SK-N-SH (cell line): ENCODE measurements at regions not wholly inside any gene's neighbourhood (a gene's known extent, or its start where the extent isn't known, plus 50 kb on each side); places are given as distances from the start of the nearest gene placed in this dataset.

Experiments used
- CTCF ChIA-PET: fragments of 300-600, 350-600 bp; formaldehyde crosslinking; extraction: SDS; loops from one replicate; lab custom pipeline; 2021; lab: Yijun Ruan, JAX
- POLR2A ChIA-PET: fragments of 350-600 bp; sonication (Branson Sonifier 250); formaldehyde crosslinking; extraction: SDS; loops from one replicate; lab custom pipeline; 2020; ENCODE audit warnings: antibody characterized with exemption, inconsistent platforms; lab: Yijun Ruan, JAX
- DNase-seq: peaks from one replicate; pipeline ENCODE4 v3.0.0; 2012
- H2AFZ ChIP-seq: fragments of 200-600 bp; sonication (generic); 2 replicates; pipeline ENCODE4 v1.8.1; 2016; ENCODE audit warnings: antibody characterized with exemption, mild to moderate bottlenecking, low read depth
- H3F3A ChIP-seq: fragments of 200-600 bp; sonication (generic); replicated peaks from 2 replicates; pipeline ENCODE3; 2016; ENCODE audit warnings: antibody characterized with exemption, mild to moderate bottlenecking; ENCODE audit not compliant: insufficient read depth
- H3K27ac ChIP-seq, 2 experiments: fragments of 200-500 bp in 1 of 2; fragments of 200-600 bp in 1 of 2; sonication (Bioruptor generic) in 1 of 2; sonication (generic), shearing (Covaris generic) in 1 of 2; 2 replicates each; pipeline versions ENCODE4 v1.5.1 to v1.6.1; 2014 to 2016; ENCODE audit warnings: low read depth in 2 of 2, inconsistent platforms in 1 of 2, low read length in 1 of 2, mild to moderate bottlenecking in 1 of 2, mixed read lengths in 1 of 2
- H3K27me3 ChIP-seq: fragments of 200-600 bp; sonication (generic), shearing (Covaris generic); 2 replicates; pipeline ENCODE4 v1.6.1; 2016; ENCODE audit warnings: mixed run types; ENCODE audit not compliant: insufficient read depth
- H3K36me3 ChIP-seq, 2 experiments: fragments of 200-500 bp in 1 of 2; fragments of 200-600 bp in 1 of 2; sonication (Bioruptor generic) in 1 of 2; sonication (generic) in 1 of 2; replicated peaks in 1 of 2; 2 replicates each; pipeline versions ENCODE3 to v1.5.1; 2014 to 2016; ENCODE audit warnings: low read length in 1 of 2, mild to moderate bottlenecking in 1 of 2; ENCODE audit not compliant: insufficient read depth in 2 of 2, control insufficient read depth in 1 of 2
- H3K4me1 ChIP-seq, 2 experiments: fragments of 200-500 bp in 1 of 2; fragments of 200-600 bp in 1 of 2; sonication (Bioruptor generic) in 1 of 2; sonication (generic), shearing (Covaris generic) in 1 of 2; 2 replicates each; pipeline versions ENCODE4 v1.5.1 to v1.6.1; 2014 to 2016; ENCODE audit warnings: low read depth in 1 of 2, low read length in 1 of 2, mixed run types in 1 of 2; ENCODE audit not compliant: insufficient read depth in 2 of 2, control insufficient read depth in 1 of 2
- H3K4me2 ChIP-seq: fragments of 200-600 bp; sonication (generic), shearing (Covaris generic); 2 replicates; pipeline ENCODE4 v1.6.1; 2017; ENCODE audit warnings: mixed run types
- H3K4me3 ChIP-seq, 2 experiments: fragments of 200-500 bp in 1 of 2; fragments of 200-600 bp in 1 of 2; sonication (Bioruptor generic) in 1 of 2; sonication (generic), shearing (Covaris generic) in 1 of 2; 2 replicates each; pipeline versions ENCODE4 v1.5.1 to v1.8.1; 2014 to 2016; ENCODE audit warnings: low read depth in 2 of 2, inconsistent platforms in 1 of 2, low read length in 1 of 2, mild to moderate bottlenecking in 1 of 2, mixed read lengths in 1 of 2, moderate library complexity in 1 of 2
- H3K79me2 ChIP-seq: fragments of 200-600 bp; sonication (generic); 2 replicates; pipeline ENCODE4 v1.8.1; 2017; ENCODE audit warnings: mild to moderate bottlenecking; ENCODE audit not compliant: insufficient read depth
- H3K9ac ChIP-seq: fragments of 200-600 bp; sonication (generic); 2 replicates; pipeline ENCODE4 v1.6.1; 2017; ENCODE audit warnings: mixed run types
- H3K9me2 ChIP-seq: fragments of 200-600 bp; sonication (generic); 2 replicates; pipeline ENCODE4 v1.6.1; 2017; ENCODE audit warnings: mixed run types
- H3K9me3 ChIP-seq: fragments of 200-600 bp; sonication (generic); 2 replicates; pipeline ENCODE4 v1.6.1; 2017; ENCODE audit warnings: mixed run types, mild to moderate bottlenecking, moderate library complexity
- H4K20me1 ChIP-seq: fragments of 200-600 bp; sonication (generic); 2 replicates; pipeline ENCODE4 v1.6.1; 2017; ENCODE audit warnings: mild to moderate bottlenecking, mixed run types; ENCODE audit not compliant: insufficient read depth
- EP300 ChIP-seq, 2 experiments: IDR thresholded peaks; 2 replicates each; pipeline versions ENCODE4 v1.4.0 to v1.6.1; 2012; ENCODE audit warnings: borderline replicate concordance in 1 of 2, low read depth in 1 of 2, low read length in 1 of 2
- GABPA ChIP-seq: IDR thresholded peaks from 2 replicates; pipeline ENCODE4 v1.4.0; 2012; ENCODE audit warnings: low read depth, mild to moderate bottlenecking
- GATA2 ChIP-seq: sonication (generic); formaldehyde crosslinking; IDR thresholded peaks from 2 replicates; pipeline ENCODE4 v1.5.0; 2020; ENCODE audit warnings: mild to moderate bottlenecking, missing genetic modification reagents
- IRF3 ChIP-seq: fragments of 150-350 bp; IDR thresholded peaks from 2 replicates; pipeline ENCODE4 v1.6.1; 2016; ENCODE audit warnings: mild to moderate bottlenecking, low read depth, low read length
- MAX ChIP-seq: IDR thresholded peaks from 2 replicates; pipeline ENCODE4 v1.4.0; 2012; ENCODE audit warnings: low read depth
- MXI1 ChIP-seq: IDR thresholded peaks from 2 replicates; pipeline ENCODE4 v1.6.1; 2012; ENCODE audit warnings: mild to moderate bottlenecking, low read depth, low read length, improper control_type of control experiment
- POLR2AphosphoS5 ChIP-seq: IDR thresholded peaks from 2 replicates; pipeline ENCODE4 v1.6.1; 2012; ENCODE audit warnings: low read depth, low read length
- RAD21 ChIP-seq: IDR thresholded peaks from 2 replicates; pipeline ENCODE4 v1.6.1; 2012; ENCODE audit warnings: mild to moderate bottlenecking, low read length
- RCOR1 ChIP-seq: fragments of 150-350 bp; IDR thresholded peaks from 2 replicates; pipeline ENCODE4 v1.6.1; 2017; ENCODE audit warnings: antibody characterized with exemption, low read length
- TAF1 ChIP-seq: IDR thresholded peaks from 2 replicates; pipeline ENCODE4 v1.6.1; 2012; ENCODE audit warnings: low read depth, mild to moderate bottlenecking, low read length, moderate library complexity, borderline replicate concordance
- TEAD4 ChIP-seq: IDR thresholded peaks from 2 replicates; pipeline ENCODE4 v1.4.0; 2012; ENCODE audit warnings: mild to moderate bottlenecking, borderline replicate concordance; ENCODE audit not compliant: insufficient read depth
- WGBS: methylation state at CpG from one replicate; pipeline ENCODE4 v1.1.6; 2017; ENCODE audit warnings: low lambda C conversion rate; 5-methylcytosine and 5-hydroxymethylcytosine counted together
- TF ChIP-seq, protein P1 (sequence below): fragments of 200-600 bp; sonication (generic); IDR thresholded peaks from 2 replicates; pipeline ENCODE4 v1.6.1; 2017; ENCODE audit warnings: antibody characterized with exemption, mild to moderate bottlenecking, moderate library complexity

- no peak for DNase-seq
- no peak for TF ChIP-seq RAD21
- no peak for TF ChIP-seq POLR2AphosphoS5
- no peak for TF ChIP-seq MAX
- TF ChIP-seq GABPA: no peak
- no peak for TF ChIP-seq MXI1
- TF ChIP-seq RCOR1: no peak
- no peak for TF ChIP-seq TEAD4
- no peak for TF ChIP-seq IRF3
- no peak for TF ChIP-seq EP300 (IDR thresholded peaks at IDR 0.05; ENCODE audit: borderline replicate concordance in 1 of 2, low read depth in 1 of 2, low read length in 1 of 2)
- TF ChIP-seq TAF1: no peak
- no peaks in the 10 kb centered on the region for H3K4me1 ChIP-seq
These were observed 2378.4 kb upstream of the WWC1 start for GRCh38 chr5:165913059-165913458.

DNA sequence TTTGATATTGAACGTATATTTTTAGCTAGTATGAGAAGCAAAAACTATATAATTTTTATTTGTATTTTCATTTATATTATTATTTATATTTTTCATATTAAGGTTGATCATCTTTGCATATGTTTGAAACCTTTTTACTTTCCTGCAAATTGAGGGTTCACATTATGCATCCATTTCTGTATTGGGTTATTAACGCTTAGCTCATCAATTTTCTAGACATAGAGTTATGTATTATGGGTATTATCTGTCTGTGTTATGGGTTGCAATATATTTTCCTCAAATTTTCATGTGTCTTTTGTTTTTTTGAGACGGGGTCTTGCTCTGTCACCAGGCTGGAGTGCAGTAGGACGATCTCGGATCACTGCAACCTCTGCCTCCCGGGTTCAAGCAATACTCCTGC is 2377.0 kb upstream of the WWC1 start:
- POLR2A ChIA-PET: no interaction called here

More at GRCh38 chr5:165913059-165913458, 2378.4 kb upstream of the WWC1 start:
- no peaks in the 10 kb centered on the region for H3F3A ChIP-seq
- CTCF ChIA-PET: no interaction called here
- WGBS: 9% methylated on average over 2 of the region's 2 CpGs
- no peaks in the 10 kb centered on the region for H3K27me3 ChIP-seq
- H3K36me3 ChIP-seq: no peaks in the 10 kb centered on the region
- no peak overlapping the region for H2AFZ ChIP-seq
- H4K20me1 ChIP-seq: no peaks in the 10 kb centered on the region
- H3K9ac ChIP-seq: no peak overlapping the region
- no peak overlapping the region for H3K27ac ChIP-seq
- no peak overlapping the region for H3K4me3 ChIP-seq
- H3K4me2 ChIP-seq: no peak overlapping the region
- POLR2A ChIA-PET: no interaction called here
- H3K9me2 ChIP-seq: no peaks in the 10 kb centered on the region
- H3K9me3 ChIP-seq: no peaks in the 10 kb centered on the region
- H3K79me2 ChIP-seq: no peaks in the 10 kb centered on the region

More for the DNA sequence above, 2377.0 kb upstream of the WWC1 start:
- no peak overlapping the region for H2AFZ ChIP-seq
- no peak overlapping the region for H3K27ac ChIP-seq
- no peaks in the 10 kb centered on the region for H3K27me3 ChIP-seq
- H3F3A ChIP-seq: no peaks in the 10 kb centered on the region
- H3K9me2 ChIP-seq: no peaks in the 10 kb centered on the region
- WGBS: 45% methylated on average over 6 of the region's 6 CpGs
- TF ChIP-seq POLR2AphosphoS5 (no peak), GATA2 (CRISPR knock-in tag) (no peak)
- TF ChIP-seq, protein P1, sequence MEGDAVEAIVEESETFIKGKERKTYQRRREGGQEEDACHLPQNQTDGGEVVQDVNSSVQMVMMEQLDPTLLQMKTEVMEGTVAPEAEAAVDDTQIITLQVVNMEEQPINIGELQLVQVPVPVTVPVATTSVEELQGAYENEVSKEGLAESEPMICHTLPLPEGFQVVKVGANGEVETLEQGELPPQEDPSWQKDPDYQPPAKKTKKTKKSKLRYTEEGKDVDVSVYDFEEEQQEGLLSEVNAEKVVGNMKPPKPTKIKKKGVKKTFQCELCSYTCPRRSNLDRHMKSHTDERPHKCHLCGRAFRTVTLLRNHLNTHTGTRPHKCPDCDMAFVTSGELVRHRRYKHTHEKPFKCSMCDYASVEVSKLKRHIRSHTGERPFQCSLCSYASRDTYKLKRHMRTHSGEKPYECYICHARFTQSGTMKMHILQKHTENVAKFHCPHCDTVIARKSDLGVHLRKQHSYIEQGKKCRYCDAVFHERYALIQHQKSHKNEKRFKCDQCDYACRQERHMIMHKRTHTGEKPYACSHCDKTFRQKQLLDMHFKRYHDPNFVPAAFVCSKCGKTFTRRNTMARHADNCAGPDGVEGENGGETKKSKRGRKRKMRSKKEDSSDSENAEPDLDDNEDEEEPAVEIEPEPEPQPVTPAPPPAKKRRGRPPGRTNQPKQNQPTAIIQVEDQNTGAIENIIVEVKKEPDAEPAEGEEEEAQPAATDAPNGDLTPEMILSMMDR: no peak
- TF ChIP-seq, all 33 proteins: peak for 0
- DNase-seq: no peak
- H4K20me1 ChIP-seq: no peaks in the 10 kb centered on the region
- H3K4me3 ChIP-seq: no peak overlapping the region
- CTCF ChIA-PET: no interaction called here
- no peak overlapping the region for H3K4me2 ChIP-seq
- no peaks in the 10 kb centered on the region for H3K9me3 ChIP-seq
- no peaks in the 10 kb centered on the region for H3K4me1 ChIP-seq
- H3K36me3 ChIP-seq: no peaks in the 10 kb centered on the region
- H3K9ac ChIP-seq: no peak overlapping the region
- H3K79me2 ChIP-seq: no peaks in the 10 kb centered on the region
